OCI-LY7 (cell line): ENCODE measurements at regions not wholly inside any gene's neighbourhood (a gene's known extent, or its start where the extent isn't known, plus 50 kb on each side); places are given as distances from the start of the nearest gene placed in this dataset.

Experiments
- CTCF ChIP-seq: fragments of 200-600 bp; sonication (generic); conservative IDR thresholded peaks from 2 replicates; pipeline ENCODE4 v1.5.1; 2014; ENCODE audit warnings: mild to moderate bottlenecking, antibody characterized with exemption, low read length, moderate library complexity, mixed read lengths
- EZH2phosphoT487 ChIP-seq: fragments of 200-600 bp; sonication (generic); IDR thresholded peaks from 2 replicates; pipeline ENCODE4 v1.6.1; 2018; ENCODE audit warnings: low read depth, borderline replicate concordance, mild to moderate bottlenecking, mixed run types, antibody characterized with exemption, low read length, moderate library complexity, mixed read lengths

- TF ChIP-seq CTCF, result no peak
- no peak for TF ChIP-seq EZH2phosphoT487
Measured at GRCh38 chr14:29150659-29151058, 384.1 kb downstream of the FOXG1 start.
